Liver (tissue), 8 donors: ENCODE measurements at regions not wholly inside any gene's neighbourhood (a gene's known extent, or its start where the extent isn't known, plus 50 kb on each side); places are given as distances from the start of the nearest gene placed in this dataset.

Experiments used
- DNase-seq: peaks from one replicate; pipeline ENCODE4 v3.0.0-alpha.2; 2017; ENCODE audit warnings: low spot score
- H3K27ac ChIP-seq, 2 donors: one replicate each; pipeline ENCODE4 v1.7.0; 2013; ENCODE audit warnings: inconsistent platforms in 2 of 2, low read length in 2 of 2, control low read depth in 1 of 2, low read depth in 1 of 2, mild to moderate bottlenecking in 1 of 2
- H3K27me3 ChIP-seq, 4 donors: one replicate each; pipeline versions ENCODE4 v1.6.1 to v1.7.0; 2013; ENCODE audit warnings: low read length in 3 of 4, inconsistent platforms in 1 of 4, mild to moderate bottlenecking in 1 of 4, moderate library complexity in 1 of 4; ENCODE audit not compliant: control insufficient read depth in 4 of 4, insufficient read depth in 4 of 4
- H3K36me3 ChIP-seq, 4 donors: one replicate each; pipeline versions ENCODE4 v1.6.1 to v1.7.0; 2013; ENCODE audit warnings: low read length in 3 of 4, mild to moderate bottlenecking in 3 of 4, low read depth in 1 of 4, moderate library complexity in 1 of 4; ENCODE audit not compliant: control insufficient read depth in 4 of 4, insufficient read depth in 3 of 4
- H3K4me1 ChIP-seq, 4 donors: one replicate each; pipeline versions ENCODE4 v1.6.1 to v1.7.0; 2013; ENCODE audit warnings: low read length in 3 of 4, mild to moderate bottlenecking in 3 of 4, moderate library complexity in 1 of 4; ENCODE audit not compliant: control insufficient read depth in 4 of 4, insufficient read depth in 4 of 4
- H3K4me3 ChIP-seq, 3 donors: one replicate each; pipeline versions ENCODE4 v1.6.1 to v1.7.0; 2013; ENCODE audit warnings: low read length in 3 of 3, control low read depth in 1 of 3, low read depth in 1 of 3, mild to moderate bottlenecking in 1 of 3
- H3K9ac ChIP-seq, 2 donors: one replicate each; pipeline ENCODE4 v1.7.0; 2013; ENCODE audit warnings: low read length in 2 of 2, mild to moderate bottlenecking in 2 of 2, moderate library complexity in 2 of 2, control low read depth in 1 of 2, low read depth in 1 of 2
- H3K9me3 ChIP-seq, 4 donors: one replicate each; pipeline versions ENCODE4 v1.6.1 to v1.7.0; 2013; ENCODE audit warnings: low read length in 3 of 4; ENCODE audit not compliant: control insufficient read depth in 4 of 4
- FOXA1 ChIP-seq: IDR thresholded peaks from 2 replicates; pipeline ENCODE4 v1.6.1; 2016; ENCODE audit warnings: antibody characterized with exemption
- FOXA2 ChIP-seq: IDR thresholded peaks from 2 replicates; pipeline ENCODE4 v1.6.1; 2016; ENCODE audit warnings: antibody characterized with exemption
- GABPA ChIP-seq, 2 donors: IDR thresholded peaks in 1 of 2; conservative IDR thresholded peaks in 1 of 2; 2 replicates each; pipeline ENCODE4 v1.6.1; 2016; ENCODE audit warnings: antibody characterized with exemption in 2 of 2, mild to moderate bottlenecking in 1 of 2, moderate library complexity in 1 of 2
- HNF4A ChIP-seq, 2 donors: conservative IDR thresholded peaks; 2 replicates each; pipeline ENCODE4 v1.6.1; 2016; ENCODE audit warnings: antibody characterized with exemption in 2 of 2, mild to moderate bottlenecking in 2 of 2
- JUND ChIP-seq, 2 donors: IDR thresholded peaks; 2 replicates each; pipeline ENCODE4 v1.6.1; 2016; ENCODE audit warnings: antibody characterized with exemption in 2 of 2
- NR2F2 ChIP-seq: IDR thresholded peaks from 2 replicates; pipeline ENCODE4 v1.6.1; 2016; ENCODE audit warnings: antibody characterized with exemption
- RAD21 ChIP-seq, 2 donors: IDR thresholded peaks; 2 replicates each; pipeline ENCODE4 v1.6.1; 2016; ENCODE audit warnings: antibody characterized with exemption in 2 of 2, mild to moderate bottlenecking in 2 of 2
- TAF1 ChIP-seq: conservative IDR thresholded peaks from 2 replicates; pipeline ENCODE4 v1.6.1; 2016; ENCODE audit warnings: antibody characterized with exemption, mild to moderate bottlenecking
- YY1 ChIP-seq: IDR thresholded peaks from 2 replicates; pipeline ENCODE4 v1.6.1; 2016; ENCODE audit warnings: antibody characterized with exemption, mild to moderate bottlenecking
- WGBS: extraction: QIAGEN DNeasy Blood & Tissue Kit; methylation state at CpG from one replicate; pipeline ENCODE4 v1.1.7; 2013; 5-methylcytosine and 5-hydroxymethylcytosine counted together
- TF ChIP-seq, protein P1 (sequence below): IDR thresholded peaks from 2 replicates; pipeline ENCODE4 v1.6.1; 2016; ENCODE audit warnings: antibody characterized with exemption
- TF ChIP-seq, protein P2 (sequence below): fragments of 150-350 bp; IDR thresholded peaks from 2 replicates; pipeline ENCODE4 v1.5.1; 2017; ENCODE audit warnings: improper control_type of control experiment, low read depth, low read length; ENCODE audit not compliant: missing input control
- TF ChIP-seq, protein P3 (sequence below): IDR thresholded peaks from 2 replicates; pipeline ENCODE4 v1.6.1; 2016; ENCODE audit warnings: antibody characterized with exemption, mild to moderate bottlenecking
- TF ChIP-seq, protein P4 (sequence below): IDR thresholded peaks from 2 replicates; pipeline ENCODE4 v1.6.1; 2016; ENCODE audit warnings: antibody characterized with exemption
- TF ChIP-seq, protein P5 (sequence below): IDR thresholded peaks from 2 replicates; pipeline ENCODE4 v1.6.1; 2016; ENCODE audit warnings: antibody characterized with exemption
- donor health status: healthy.
- donor health status: healthy.
- donor health status: healthy.
- donor health status: healthy.
- donor health status: healthy.

DNA sequence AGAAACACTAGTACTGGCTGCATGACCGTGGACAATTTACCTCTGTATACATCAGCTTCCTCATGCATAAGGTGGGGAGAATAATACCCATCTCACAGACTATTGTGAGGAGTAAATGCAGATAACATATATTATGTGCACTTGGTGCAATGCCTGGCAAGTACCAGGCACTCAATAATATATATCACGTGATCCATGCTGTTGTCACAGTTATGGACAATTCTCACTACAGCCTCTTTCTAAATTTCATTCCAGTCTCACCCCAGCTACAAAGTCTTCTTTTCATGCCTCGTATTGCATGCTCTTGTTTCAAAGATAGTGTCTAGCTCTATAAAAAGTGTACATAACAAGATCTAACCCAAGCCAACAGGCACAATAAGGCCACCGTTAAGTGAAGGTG is 494.3 kb upstream of the ADAMTS9 start:
- Histone ChIP-seq H3K36me3 (no peaks in the 10 kb centered on the region), H3K27ac (no peak overlapping the region), H3K9ac (no peak overlapping the region), H3K9me3 (peaks cover 0 to 4% (median 1%) of the 10 kb centered on the region in 4 donors), H3K27me3 (no peaks in the 10 kb centered on the region), H3K4me1 (no peaks in the 10 kb centered on the region), H3K4me3 (no peak overlapping the region)
- DNase-seq = no peak
- TF ChIP-seq, protein P1, sequence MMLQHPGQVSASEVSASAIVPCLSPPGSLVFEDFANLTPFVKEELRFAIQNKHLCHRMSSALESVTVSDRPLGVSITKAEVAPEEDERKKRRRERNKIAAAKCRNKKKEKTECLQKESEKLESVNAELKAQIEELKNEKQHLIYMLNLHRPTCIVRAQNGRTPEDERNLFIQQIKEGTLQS = no peak
- TF ChIP-seq RAD21 (IDR thresholded peaks at IDR 0.05) (no peak), YY1 (no peak), GABPA (IDR thresholded peaks at IDR 0.05 in 1 of 2, conservative IDR thresholded peaks at IDR 0.05 in 1 of 2) (no peak), FOXA2 (no peak), HNF4A (conservative IDR thresholded peaks at IDR 0.05) (no peak), FOXA1 (no peak), NR2F2 (no peak)
- TF ChIP-seq, protein P2, sequence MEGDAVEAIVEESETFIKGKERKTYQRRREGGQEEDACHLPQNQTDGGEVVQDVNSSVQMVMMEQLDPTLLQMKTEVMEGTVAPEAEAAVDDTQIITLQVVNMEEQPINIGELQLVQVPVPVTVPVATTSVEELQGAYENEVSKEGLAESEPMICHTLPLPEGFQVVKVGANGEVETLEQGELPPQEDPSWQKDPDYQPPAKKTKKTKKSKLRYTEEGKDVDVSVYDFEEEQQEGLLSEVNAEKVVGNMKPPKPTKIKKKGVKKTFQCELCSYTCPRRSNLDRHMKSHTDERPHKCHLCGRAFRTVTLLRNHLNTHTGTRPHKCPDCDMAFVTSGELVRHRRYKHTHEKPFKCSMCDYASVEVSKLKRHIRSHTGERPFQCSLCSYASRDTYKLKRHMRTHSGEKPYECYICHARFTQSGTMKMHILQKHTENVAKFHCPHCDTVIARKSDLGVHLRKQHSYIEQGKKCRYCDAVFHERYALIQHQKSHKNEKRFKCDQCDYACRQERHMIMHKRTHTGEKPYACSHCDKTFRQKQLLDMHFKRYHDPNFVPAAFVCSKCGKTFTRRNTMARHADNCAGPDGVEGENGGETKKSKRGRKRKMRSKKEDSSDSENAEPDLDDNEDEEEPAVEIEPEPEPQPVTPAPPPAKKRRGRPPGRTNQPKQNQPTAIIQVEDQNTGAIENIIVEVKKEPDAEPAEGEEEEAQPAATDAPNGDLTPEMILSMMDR = no peak
- TF ChIP-seq, protein P3, sequence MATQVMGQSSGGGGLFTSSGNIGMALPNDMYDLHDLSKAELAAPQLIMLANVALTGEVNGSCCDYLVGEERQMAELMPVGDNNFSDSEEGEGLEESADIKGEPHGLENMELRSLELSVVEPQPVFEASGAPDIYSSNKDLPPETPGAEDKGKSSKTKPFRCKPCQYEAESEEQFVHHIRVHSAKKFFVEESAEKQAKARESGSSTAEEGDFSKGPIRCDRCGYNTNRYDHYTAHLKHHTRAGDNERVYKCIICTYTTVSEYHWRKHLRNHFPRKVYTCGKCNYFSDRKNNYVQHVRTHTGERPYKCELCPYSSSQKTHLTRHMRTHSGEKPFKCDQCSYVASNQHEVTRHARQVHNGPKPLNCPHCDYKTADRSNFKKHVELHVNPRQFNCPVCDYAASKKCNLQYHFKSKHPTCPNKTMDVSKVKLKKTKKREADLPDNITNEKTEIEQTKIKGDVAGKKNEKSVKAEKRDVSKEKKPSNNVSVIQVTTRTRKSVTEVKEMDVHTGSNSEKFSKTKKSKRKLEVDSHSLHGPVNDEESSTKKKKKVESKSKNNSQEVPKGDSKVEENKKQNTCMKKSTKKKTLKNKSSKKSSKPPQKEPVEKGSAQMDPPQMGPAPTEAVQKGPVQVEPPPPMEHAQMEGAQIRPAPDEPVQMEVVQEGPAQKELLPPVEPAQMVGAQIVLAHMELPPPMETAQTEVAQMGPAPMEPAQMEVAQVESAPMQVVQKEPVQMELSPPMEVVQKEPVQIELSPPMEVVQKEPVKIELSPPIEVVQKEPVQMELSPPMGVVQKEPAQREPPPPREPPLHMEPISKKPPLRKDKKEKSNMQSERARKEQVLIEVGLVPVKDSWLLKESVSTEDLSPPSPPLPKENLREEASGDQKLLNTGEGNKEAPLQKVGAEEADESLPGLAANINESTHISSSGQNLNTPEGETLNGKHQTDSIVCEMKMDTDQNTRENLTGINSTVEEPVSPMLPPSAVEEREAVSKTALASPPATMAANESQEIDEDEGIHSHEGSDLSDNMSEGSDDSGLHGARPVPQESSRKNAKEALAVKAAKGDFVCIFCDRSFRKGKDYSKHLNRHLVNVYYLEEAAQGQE = no peak
- TF ChIP-seq, protein P4, sequence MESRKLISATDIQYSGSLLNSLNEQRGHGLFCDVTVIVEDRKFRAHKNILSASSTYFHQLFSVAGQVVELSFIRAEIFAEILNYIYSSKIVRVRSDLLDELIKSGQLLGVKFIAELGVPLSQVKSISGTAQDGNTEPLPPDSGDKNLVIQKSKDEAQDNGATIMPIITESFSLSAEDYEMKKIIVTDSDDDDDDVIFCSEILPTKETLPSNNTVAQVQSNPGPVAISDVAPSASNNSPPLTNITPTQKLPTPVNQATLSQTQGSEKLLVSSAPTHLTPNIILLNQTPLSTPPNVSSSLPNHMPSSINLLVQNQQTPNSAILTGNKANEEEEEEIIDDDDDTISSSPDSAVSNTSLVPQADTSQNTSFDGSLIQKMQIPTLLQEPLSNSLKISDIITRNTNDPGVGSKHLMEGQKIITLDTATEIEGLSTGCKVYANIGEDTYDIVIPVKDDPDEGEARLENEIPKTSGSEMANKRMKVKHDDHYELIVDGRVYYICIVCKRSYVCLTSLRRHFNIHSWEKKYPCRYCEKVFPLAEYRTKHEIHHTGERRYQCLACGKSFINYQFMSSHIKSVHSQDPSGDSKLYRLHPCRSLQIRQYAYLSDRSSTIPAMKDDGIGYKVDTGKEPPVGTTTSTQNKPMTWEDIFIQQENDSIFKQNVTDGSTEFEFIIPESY = no peak
- WGBS = 85% methylated on average over 4 of the region's 4 CpGs

DNA sequence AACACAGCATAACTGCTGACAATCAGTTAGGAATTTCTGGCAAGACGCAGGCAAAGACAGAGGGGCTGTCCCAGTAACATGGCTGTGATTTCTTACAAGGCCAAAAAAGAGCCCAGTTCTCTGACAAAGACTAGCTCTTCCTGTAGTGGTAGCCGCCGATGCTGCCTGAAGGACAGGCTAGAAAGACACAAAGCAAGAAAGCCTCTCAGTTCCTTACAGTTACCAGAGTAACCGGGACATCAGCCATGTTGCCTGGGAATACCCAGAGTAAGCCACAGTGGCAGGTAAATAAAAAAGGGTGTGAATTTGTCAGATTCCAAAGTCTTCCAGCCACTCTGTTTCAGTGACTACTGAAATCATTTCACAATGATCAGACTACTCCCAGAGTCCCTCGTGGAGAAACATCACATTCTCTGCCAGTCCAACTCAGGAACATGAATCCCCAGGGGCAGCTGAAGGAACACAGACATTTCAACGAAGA is 493.6 kb upstream of the ADAMTS9 start:
- H3K4me1 ChIP-seq = no peaks in the 10 kb centered on the region
- no peak overlapping the region for H3K27ac ChIP-seq
- H3K36me3 ChIP-seq = no peaks in the 10 kb centered on the region
- no peak overlapping the region for H3K4me3 ChIP-seq
- H3K27me3 ChIP-seq = no peaks in the 10 kb centered on the region
- peaks cover 0 to 2% (median under 1%) of the 10 kb centered on the region in 4 donors for H3K9me3 ChIP-seq
- no peak overlapping the region for H3K9ac ChIP-seq
- WGBS = 69% methylated on average over 6 of the region's 6 CpGs
- no peak for DNase-seq
- TF ChIP-seq, protein P1 = no peak
- TF ChIP-seq, protein P4 = no peak
- TF ChIP-seq FOXA2 (no peak), JUND (IDR thresholded peaks at IDR 0.05) (no peak), TAF1 (no peak), RAD21 (IDR thresholded peaks at IDR 0.05) (no peak), YY1 (no peak)
- TF ChIP-seq, protein P3 = no peak
- TF ChIP-seq, protein P5, sequence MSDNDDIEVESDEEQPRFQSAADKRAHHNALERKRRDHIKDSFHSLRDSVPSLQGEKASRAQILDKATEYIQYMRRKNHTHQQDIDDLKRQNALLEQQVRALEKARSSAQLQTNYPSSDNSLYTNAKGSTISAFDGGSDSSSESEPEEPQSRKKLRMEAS = no peak
